HG02840 (cell line): ENCODE measurements at regions not wholly inside any gene's neighbourhood (a gene's known extent, or its start where the extent isn't known, plus 50 kb on each side); places are given as distances from the start of the nearest gene placed in this dataset.
"Not testable (repeated sequence)": the region's sequence is repeated elsewhere in the genome, so short reads cannot be mapped to it uniquely, and the experiment has no call there.

Experiments
- ATAC-seq: cut with Tn5 transposase; IDR thresholded peaks from one replicate; pipeline ENCODE4 v1.9.1; 2021; ENCODE audit warnings: mild to moderate bottlenecking, moderate library complexity, moderate number of reproducible peaks; ENCODE audit not compliant: unreplicated experiment, low FRiP score

DNA sequence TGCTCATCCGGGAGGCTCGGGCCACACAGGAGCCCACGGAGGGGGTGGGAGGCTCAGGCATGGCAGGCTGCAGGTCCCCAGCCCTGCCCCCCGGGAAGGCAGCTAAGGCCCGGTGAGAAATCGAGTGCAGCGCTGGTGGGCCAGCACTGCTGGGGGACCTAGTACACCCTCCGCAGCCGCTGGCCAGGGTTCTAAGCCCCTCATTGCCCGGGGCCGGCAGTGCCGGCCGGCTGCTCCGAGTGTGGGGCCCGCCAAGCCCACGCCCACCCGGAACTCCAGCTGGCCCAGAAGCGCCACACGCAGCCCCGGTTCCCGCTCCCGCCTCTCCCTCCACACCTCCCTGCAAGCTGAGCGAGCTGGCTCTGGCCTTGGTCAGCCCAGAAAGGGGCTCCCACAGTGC is 183.6 kb upstream of the ROBO1 start:
- ATAC-seq: not testable (repeated sequence)

DNA sequence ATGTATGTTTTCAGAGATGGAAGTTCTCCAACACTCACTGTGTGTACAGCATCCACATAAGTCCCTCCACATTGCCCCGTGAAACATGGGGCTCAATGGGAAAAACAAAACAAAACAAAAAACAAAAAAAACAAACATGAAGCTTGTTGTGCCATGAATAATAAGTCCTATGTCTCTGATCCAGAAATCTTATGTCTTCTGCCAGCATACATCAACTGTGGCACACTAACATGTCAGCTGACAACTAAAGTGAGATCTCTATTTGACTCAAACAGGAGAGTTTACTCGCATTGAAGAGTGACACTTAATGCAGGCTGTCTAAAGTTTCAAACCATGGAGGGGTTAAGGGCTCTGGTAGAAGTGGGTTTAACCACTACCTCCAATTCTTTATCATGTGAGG is 180.2 kb upstream of the ROBO1 start:
- ATAC-seq: no peak

DNA sequence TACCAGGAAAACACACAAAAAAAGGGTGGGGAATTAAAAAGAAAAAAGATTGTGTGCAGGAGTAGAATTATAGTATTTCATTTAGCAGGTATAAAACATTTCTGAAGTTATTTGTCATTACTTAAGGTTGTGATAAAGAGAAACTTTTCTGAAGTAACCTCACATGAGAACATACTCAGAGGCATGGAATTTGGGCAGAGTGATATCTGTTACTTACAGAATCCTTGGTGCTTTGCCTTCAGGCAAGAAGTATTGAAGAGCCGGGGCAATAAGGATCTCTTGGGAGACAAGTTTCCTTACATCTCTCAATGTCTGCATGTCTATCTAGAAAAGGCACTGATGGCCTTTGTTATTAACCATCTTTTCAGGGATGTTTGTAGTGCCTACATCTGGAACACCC is 179.7 kb upstream of the ROBO1 start:
- ATAC-seq: no peak

DNA sequence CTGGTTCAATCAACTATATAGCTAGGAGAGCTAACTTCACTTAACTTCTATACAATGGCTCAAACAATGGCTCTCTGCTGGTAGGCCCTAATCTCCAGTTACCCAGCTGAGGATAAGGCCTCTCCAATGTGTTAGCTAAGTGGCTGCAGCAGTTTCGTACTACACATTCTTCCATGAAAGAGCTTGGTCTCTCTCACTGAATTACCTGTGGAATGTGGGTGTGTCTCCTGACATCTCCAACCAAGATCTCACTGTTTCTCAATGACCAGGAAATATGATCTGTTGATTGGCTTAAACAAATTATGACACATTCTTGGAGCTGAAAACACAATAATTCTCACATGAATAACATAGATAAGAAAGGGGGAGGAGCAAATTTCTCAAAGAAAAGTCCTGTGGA is 169.8 kb upstream of the ROBO1 start:
- no peak for ATAC-seq

DNA sequence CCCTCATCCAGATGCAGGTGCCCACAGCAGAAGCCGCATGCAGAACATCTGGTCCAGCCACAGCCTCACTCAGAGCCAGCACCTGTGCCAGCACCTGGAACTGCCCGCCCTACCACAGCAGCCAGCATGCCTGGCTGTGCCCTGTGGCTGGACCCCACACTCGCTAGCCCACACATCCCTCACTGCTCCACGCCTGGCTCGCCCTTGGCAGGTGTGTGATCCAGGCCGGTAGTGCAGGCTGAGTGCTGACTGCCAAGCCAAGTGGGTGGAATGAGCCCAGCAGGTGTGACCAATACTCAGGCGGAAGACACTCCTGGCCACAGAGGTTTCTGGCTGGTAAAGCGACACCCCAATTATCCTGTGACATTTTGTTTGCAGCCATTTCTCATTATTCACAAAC is 162.4 kb upstream of the ROBO1 start:
- ATAC-seq: no peak

DNA sequence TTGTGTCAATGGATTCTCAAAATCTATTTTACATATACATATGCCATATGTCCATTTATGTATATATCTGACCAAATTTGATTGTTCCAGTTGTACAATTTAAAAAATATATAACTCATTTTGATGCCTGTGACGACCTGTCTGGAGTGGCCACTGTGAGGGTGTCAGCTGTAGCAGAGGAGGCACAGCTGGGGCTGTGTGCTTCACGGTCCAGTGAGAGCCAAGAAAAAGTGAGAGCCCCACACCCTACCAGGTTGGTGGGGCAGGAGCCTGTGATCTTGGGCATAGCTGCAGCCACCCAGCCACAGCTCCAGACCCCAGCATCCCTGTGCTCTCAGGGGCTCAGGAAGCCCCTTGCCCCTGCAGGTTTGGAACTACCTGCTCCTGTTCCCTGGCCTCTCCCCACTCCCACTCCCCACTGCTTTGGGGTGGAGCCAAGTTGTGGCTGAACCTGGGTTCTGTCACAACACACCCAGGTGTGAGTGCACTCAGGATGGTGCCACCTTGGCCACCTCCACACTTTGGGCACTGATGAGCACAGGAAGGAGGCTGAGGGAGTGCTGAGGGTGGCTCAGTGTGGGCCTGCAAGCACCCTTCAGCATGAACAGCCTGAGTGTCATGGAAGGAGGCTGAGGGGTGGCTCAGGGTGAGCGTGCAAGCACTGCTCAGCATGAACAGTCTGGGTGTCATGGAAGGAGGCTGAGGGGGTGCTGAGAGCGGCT is 161.1 kb upstream of the ROBO1 start:
- no peak for ATAC-seq

DNA sequence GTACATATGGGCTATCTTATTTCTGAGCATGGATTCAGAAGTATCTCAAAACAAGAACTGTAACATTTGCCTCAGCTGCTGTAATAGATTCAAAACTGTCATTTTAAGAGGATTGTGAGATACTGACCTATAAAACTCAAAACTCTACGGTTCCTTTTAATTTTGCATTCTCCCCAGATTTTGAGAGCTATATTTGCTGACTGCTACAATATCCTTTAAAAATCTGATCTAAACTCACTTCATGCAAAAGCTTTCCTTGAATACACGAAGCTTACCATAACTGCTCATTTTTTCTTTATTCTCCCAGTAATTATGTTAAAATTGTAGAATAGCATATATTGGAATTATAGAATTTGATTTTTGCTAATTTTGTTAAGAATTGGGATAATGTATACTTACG is 158.7 kb upstream of the ROBO1 start:
- no peak for ATAC-seq

DNA sequence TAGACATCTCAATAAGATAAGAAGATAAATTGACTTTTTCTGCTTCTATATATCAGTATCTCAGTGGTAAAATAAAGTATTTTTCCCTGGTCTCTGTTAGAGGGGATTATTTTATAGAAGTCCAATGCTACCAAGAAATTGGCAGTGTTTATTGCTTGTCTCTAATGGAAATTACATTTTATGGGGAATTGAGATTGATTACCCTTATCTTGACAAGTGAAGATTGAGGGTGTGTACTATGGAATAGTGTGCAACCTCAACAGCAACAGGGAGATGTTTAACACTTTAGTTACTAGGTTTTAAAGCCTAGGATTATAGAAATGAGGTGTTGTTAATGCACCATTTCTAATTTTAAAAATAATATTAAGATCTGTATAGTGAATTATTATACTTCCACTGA is 154.8 kb upstream of the ROBO1 start:
- no peak for ATAC-seq

DNA sequence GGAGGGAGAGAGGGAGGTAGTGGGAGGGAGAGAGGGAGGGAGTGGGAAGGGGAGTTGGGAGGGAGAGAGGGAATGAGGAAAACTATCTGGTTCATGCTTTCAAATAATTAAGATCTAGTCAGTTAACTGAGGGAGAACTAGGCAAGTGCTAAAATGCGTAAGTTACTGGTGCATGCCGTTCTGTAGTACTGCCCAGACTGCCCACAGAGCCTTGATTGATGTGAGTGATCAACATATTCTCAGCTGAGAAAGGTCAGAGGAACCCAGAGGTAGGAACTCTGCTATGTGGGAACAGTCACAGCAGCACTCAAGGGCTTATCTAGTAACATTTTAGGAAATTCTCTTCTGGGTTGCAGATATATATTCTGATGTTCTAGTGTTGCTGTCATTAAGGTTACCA is 149.8 kb upstream of the ROBO1 start:
- no peak for ATAC-seq

DNA sequence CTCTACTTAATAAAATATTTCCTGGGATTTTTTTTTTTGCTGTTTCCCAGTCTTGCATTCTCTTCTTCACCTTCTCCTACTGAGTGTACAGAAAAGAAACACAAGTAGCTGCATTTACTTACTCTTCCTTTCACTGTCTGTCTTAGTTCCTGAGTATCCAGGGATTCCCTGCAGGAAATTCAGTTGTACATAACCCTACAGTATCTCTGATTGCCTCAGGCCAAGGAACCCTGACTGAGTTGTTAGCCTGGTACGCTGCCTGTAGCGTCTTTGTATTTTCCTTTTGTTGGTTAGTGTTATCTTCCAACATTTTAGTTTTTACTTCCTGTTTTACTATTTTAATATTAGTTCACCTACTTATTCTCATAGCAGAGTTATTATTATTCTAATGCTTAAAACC is 142.5 kb upstream of the ROBO1 start:
- ATAC-seq: no peak

DNA sequence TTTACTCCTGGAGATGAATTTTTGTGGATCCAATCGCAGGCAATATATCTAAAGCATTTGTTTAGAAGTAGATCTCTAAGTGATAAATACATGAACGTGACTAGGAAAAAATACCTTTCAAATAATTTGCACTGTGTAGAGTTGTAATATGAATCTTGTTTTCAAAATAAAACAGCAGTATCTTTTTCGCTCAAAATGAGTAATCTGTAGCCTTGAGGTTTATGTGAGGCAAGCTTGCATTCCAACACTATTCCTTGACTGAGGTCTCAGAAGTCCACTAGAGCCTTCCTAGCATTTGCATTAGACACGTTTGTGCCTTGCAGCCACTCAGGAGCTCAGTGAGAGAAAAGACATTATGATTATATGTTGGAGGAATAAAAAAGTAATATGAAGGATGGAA is 138.3 kb upstream of the ROBO1 start:
- ATAC-seq: no peak

DNA sequence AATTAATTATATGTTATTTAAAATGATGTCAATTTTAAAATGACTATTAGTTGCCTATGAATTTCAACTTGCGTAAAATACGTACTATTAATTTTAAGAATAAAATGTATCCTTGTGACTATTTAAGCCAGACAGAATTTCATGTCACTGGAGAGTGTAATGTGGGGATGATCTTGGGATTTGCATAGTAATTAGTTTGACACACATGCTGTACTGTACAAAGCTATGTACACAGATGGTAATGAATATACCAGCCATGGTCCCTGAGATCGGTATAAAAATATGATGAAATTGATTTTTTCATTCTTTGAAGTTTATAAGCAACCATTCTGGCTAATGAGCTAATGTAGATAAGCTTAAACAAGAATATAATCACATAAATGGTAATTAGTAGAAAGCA is 134.4 kb upstream of the ROBO1 start:
- no peak for ATAC-seq

DNA sequence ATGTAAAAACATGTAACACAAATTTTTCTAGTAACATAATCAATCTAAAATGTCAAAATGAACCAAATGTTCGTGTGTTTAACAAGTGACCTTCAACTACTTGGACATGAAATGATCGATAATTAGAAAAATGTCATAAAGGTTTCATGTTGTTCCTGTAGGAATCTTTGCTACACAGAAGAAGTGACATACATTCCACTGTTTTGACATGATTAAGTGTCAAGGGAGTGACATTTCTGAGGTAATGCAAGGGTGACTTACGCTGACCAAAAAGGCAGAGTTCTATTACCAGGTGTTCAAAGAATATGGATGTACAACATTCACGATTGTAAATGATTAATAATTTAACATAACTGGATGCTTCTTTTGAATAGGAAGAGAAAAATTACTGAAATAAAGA is 131.1 kb upstream of the ROBO1 start:
- no peak for ATAC-seq

DNA sequence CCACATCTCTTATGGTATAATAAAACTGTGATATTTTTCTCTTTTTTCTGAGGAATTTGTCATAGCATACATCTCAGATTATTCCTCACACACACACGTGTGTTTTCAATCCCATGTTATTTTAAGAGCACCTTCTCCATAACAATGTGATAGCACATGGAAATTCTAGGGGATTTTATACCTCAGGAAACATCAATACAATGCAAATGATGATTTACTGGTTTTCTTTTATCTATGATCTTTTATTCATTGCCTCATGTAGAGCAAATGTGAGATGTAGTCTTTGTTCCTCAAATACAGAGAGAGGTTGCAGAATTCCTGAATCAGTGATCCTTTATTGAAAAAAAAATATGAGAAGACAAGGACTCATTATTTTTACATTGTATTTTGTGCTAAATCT is 128.3 kb upstream of the ROBO1 start:
- ATAC-seq: no peak

DNA sequence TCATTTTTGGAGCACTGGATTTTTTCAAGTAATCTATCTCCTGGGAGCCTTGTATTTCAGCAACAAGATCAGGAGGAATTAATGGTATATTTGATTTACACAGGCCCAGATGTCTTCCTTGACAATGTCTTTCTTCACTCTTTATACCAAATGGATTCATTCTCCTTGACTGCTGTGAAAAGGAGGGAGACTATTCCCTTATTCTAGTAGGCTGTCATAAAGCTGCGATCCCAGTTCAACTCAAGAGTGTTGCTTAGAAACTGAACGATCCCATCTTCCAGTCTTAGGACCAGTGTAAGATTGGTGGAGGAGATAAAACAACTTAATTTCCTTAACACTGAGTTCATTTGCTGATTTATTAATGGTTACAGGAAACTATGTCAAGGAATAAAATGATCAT is 119.4 kb upstream of the ROBO1 start:
- no peak for ATAC-seq

DNA sequence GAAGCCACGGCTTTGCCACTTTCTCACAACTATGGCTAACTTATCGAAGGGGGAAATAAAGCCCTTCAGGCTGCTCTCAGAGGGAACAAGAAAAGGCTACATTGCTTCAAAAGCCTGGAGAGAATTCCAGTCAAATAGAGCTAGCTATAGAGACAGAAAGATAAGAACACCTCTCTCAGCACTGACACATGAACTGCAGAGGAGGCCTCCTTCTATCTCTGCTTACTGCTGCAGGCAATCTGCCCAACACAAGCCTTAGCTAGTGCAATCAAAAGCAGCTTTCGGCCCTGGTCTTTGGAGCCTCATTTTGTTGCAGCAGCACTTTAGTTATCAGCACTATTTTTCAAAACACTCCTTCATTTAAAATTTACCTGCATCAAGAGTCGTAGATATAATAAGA is 118.4 kb upstream of the ROBO1 start:
- no peak for ATAC-seq

DNA sequence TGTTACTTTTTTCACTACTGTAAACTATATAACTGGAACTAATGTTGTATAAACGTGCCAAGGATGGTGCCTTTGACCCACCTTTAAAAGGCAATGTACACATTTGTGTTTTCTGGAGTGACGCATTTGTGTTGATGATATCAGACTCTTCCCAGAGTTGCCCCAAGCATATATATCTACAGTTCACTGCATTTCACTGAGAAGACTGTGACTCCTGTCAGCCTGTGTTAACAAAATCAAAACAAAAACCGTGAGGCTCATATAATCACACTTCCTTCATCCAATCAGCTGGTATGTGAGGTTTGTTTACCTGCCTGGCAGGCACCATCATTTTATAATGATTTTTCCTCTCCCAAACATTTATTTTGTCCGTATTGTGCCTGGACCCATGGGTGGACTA is 117.6 kb upstream of the ROBO1 start:
- no peak for ATAC-seq

DNA sequence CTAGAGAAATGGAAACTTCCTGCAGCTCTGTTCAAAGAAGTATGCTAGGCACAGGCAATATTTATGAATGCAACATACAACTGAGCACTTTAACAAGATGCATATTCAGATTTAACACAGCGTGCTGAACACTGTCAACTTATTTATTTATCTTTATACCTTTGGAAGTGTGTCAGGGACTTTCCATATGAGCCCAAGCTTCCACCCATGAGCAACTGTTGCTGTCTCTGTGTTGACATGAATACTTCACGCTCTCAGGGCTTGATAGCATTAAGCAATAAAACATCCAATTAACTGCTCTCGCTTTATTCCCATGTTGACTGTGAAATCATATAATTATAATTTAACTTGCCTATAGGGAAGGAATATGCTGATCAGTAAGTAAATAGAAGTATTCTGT is 116.6 kb upstream of the ROBO1 start:
- no peak for ATAC-seq

DNA sequence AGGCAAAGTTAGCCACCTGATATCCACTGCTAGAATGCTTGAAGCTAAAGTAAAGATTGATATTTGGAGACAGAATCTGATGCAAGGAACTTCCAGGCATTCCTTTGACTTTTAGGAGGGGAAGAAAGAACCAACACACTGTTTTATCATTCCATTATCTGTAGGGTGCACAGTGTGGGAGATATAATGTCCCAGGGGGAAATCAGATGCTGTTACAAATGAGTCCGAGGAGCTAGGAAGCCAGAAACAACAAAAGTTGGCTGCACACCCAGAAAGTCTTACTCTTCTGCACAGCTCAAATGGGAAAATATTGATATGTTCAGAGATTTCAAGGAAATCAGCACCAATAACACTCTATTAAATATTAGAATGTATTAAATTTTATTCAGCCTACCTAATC is 113.6 kb upstream of the ROBO1 start:
- ATAC-seq: no peak

DNA sequence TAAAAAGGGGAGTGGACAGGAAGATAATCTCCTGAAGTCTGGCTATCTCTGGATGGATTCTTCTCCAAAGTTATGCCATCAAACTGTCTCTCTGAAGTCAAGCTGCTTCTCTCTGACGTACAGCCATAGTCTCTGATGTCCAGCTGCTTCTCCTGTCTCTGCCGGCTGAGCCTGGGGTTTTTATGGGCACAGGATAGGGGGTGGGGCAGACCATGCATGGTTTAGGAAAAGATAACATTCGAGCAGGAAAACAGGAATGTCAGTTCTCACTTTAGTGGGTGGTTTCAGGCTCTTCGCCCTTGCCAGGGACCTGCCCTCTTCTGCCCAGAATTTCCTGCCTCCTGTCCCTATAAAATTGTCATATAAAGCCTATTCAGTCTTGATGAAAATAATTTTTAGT is 110.9 kb upstream of the ROBO1 start:
- ATAC-seq: no peak

DNA sequence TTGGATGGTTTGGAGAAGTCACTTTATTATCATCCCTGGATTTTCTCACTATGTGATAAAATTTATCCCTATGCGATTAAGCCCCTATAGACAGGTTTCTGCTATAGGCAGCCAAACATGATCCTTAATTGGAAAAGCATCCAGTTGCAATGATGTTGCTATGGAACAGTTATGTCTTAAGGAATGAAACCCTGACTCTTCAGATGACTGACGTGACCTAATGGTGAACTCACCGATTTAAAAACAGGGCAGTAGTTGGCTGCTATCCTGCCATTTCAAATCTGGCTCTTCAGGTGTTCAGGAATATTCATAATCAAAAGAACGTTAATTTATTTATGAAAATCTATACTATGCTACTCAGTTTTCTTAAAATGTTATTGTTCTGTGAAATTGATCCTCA is 106.8 kb upstream of the ROBO1 start:
- no peak for ATAC-seq

DNA sequence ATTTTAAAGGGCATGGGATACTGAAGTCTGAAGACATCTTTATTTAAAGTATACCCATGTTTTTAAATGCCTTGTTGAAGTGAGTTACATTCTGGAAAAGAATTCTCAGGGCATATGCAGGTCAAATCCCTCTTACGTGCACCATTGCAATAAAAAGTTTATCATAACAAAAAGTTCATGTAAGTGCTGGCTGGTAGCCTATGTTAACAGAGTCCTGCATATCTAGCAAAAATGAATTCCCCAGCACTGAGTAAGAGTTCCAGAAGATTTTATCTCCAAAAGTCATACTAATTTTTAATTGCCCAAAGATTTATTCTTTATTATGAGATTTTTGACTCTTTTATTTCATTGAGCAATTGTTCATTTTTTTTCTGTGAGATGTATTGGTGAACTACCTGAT is 104.7 kb upstream of the ROBO1 start:
- no peak for ATAC-seq

DNA sequence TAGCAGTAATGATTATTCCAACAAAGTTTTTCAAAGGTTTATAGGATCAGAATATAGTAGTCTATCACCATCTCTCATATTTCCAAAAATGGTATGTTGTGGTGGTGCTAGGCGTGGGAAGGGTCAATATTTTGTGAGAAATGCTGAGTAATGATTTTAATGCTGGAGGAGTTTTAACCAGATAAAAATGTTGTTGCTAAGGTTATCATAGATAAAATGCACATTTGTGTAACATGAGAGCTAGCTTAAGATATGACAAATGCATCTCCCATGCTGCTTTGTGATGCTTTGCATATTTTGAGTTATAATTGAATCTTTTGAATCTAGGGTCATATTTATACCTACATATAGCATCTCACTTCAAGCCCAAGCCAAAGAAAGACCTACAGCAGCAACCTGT is 103.9 kb upstream of the ROBO1 start:
- ATAC-seq: no peak
